ENCODE measurements at regions not wholly inside any gene's neighbourhood (a gene's known extent, or its start where the extent isn't known, plus 50 kb on each side); places are given as distances from the start of the nearest gene placed in this dataset.

DNA sequence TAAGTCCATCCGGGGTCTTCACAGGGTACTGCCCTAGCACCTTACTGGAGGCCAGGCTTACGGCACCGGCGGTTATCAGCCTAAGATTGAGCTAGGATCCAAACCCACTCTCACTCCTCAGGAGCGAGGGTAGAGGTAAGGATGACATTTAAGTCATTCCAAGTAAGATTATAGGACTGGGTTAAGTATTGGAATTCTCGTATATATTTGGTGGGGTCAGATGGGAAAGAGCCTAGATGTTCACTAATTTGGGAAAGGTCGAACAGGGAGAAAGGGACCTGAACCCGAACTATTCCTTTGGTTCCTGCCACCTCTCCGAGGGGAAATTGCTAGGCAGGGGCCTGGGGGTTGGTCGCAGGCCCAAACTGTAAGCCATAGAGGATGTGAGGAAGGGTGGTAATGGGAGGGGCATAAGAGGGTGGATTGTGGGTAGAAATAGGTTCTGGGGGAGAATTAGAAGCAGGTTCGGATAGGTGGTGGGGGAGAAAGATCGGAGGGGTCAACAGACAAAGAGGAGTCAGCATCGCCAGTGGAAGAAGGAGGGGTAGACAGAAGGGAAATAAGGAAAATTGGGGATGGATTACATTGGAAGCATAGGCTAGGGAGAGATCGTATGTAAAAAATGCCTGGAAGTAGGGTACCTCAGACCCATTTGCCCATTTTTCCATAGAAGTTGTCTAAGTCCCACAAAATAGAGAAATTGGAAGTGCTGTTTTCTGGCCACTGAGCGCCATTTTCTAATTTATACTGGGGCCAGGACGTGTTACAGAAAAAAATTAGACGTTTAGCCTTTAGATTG lies 747.1 kb upstream of the ADGRB3 start:
- no peak for FAIRE-seq

More for the DNA sequence above, 747.1 kb upstream of the ADGRB3 start:
- peaks cover 2% of the 10 kb centered on the region for H3K9me3 ChIP-seq (replicated peaks; ENCODE audit: control insufficient read depth, insufficient read depth, low read length)
- no peaks in the 10 kb centered on the region for H3K9me1 ChIP-seq (replicated peaks; ENCODE audit: control insufficient read depth, extremely low read depth, insufficient read depth, low read length)
- DNase-seq (ENCODE audit: low read depth, low spot score), result no peak
- POLR2A ChIA-PET, result no interaction called here
- H3K27me3 ChIP-seq (ENCODE audit: control insufficient read depth in 2 of 2, insufficient read depth in 2 of 2, low read length in 2 of 2), result no peaks in the 10 kb centered on the region
- no peaks in the 10 kb centered on the region for H3K79me2 ChIP-seq (ENCODE audit: control insufficient read depth, insufficient read depth, low read length)
- no peak overlapping the region for H3K27ac ChIP-seq (ENCODE audit: insufficient read depth, low read depth, low read length)
- no peak overlapping the region for H2AFZ ChIP-seq (ENCODE audit: low read depth, low read length)
- H3K4me1 ChIP-seq (ENCODE audit: control insufficient read depth, extremely low read depth, insufficient read depth, low read length), result no peaks in the 10 kb centered on the region
- H3K9ac ChIP-seq (replicated peaks; ENCODE audit: extremely low read depth, insufficient read depth, low read length), result no peak overlapping the region
- H3K4me2 ChIP-seq (ENCODE audit: insufficient read depth, low read length), result no peak overlapping the region
- TF ChIP-seq FOS (IDR thresholded peaks at IDR 0.05; ENCODE audit: borderline replicate concordance, insufficient read depth, low read length) (no peak), JUN (IDR thresholded peaks at IDR 0.05; ENCODE audit: borderline replicate concordance, insufficient read depth, insufficient read length, low read depth) (no peak), EZH2 (IDR thresholded peaks at IDR 0.05; ENCODE audit: borderline replicate concordance, low read depth, low read length, severe bottlenecking) (no peak), POLR2A (IDR thresholded peaks at IDR 0.05; ENCODE audit: low read depth, low read length) (no peak), MYC (IDR thresholded peaks at IDR 0.05; ENCODE audit: low read depth, low read length) (no peak), POLR2AphosphoS5 (IDR thresholded peaks at IDR 0.05; ENCODE audit: insufficient read depth, low read depth, low read length) (no peak), GATA2 (IDR thresholded peaks at IDR 0.05; ENCODE audit: insufficient read depth, insufficient read length, low read depth, low read length) (no peak), MAX (IDR thresholded peaks at IDR 0.05; ENCODE audit: insufficient read depth, insufficient read length) (no peak)
- TF ChIP-seq, protein P1, sequence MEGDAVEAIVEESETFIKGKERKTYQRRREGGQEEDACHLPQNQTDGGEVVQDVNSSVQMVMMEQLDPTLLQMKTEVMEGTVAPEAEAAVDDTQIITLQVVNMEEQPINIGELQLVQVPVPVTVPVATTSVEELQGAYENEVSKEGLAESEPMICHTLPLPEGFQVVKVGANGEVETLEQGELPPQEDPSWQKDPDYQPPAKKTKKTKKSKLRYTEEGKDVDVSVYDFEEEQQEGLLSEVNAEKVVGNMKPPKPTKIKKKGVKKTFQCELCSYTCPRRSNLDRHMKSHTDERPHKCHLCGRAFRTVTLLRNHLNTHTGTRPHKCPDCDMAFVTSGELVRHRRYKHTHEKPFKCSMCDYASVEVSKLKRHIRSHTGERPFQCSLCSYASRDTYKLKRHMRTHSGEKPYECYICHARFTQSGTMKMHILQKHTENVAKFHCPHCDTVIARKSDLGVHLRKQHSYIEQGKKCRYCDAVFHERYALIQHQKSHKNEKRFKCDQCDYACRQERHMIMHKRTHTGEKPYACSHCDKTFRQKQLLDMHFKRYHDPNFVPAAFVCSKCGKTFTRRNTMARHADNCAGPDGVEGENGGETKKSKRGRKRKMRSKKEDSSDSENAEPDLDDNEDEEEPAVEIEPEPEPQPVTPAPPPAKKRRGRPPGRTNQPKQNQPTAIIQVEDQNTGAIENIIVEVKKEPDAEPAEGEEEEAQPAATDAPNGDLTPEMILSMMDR (IDR thresholded peaks at IDR 0.05; ENCODE audit: extremely low read depth in 1 of 2, insufficient read depth in 1 of 2, low read depth in 1 of 2, low read length in 2 of 2), result no peak
- no peaks in the 10 kb centered on the region for H3K36me3 ChIP-seq (ENCODE audit: control insufficient read depth in 2 of 2, extremely low read depth in 1 of 2, insufficient read depth in 2 of 2, low read length in 2 of 2)
- H4K20me1 ChIP-seq (replicated peaks; ENCODE audit: control insufficient read depth, extremely low read depth, insufficient read depth, low read length), result no peaks in the 10 kb centered on the region
- BruUV-seq (replicated peaks), result no TSS peak
- CTCF ChIA-PET, result no interaction called here
- H3K4me3 ChIP-seq (replicated peaks in 1 of 3; ENCODE audit: insufficient read depth in 1 of 3, low read depth in 1 of 3, low read length in 3 of 3), result no peak overlapping the region
- dilution Hi-C loops (cut with MboI; ENCODE audit: extremely low pct_ligation_motif_present, low sequenced_read_pairs), result no loop called here
- intact Hi-C loops (cut with micrococcal nuclease), result no loop called here

Measured in endothelial cell of umbilical vein (primary cell).